SK-N-SH (cell line): ENCODE measurements at regions not wholly inside any gene's neighbourhood (a gene's known extent, or its start where the extent isn't known, plus 50 kb on each side); places are given as distances from the start of the nearest gene placed in this dataset.

Experiments
- CTCF ChIA-PET: fragments of 300-600, 350-600 bp; formaldehyde crosslinking; extraction: SDS; loops from one replicate; lab custom pipeline; 2021; lab: Yijun Ruan, JAX
- POLR2A ChIA-PET: fragments of 350-600 bp; sonication (Branson Sonifier 250); formaldehyde crosslinking; extraction: SDS; loops from one replicate; lab custom pipeline; 2020; ENCODE audit warnings: antibody characterized with exemption, inconsistent platforms; lab: Yijun Ruan, JAX
- DNase-seq: peaks from one replicate; pipeline ENCODE4 v3.0.0; 2012
- H2AFZ ChIP-seq: fragments of 200-600 bp; sonication (generic); 2 replicates; pipeline ENCODE4 v1.8.1; 2016; ENCODE audit warnings: antibody characterized with exemption, mild to moderate bottlenecking, low read depth
- H3F3A ChIP-seq: fragments of 200-600 bp; sonication (generic); replicated peaks from 2 replicates; pipeline ENCODE3; 2016; ENCODE audit warnings: antibody characterized with exemption, mild to moderate bottlenecking; ENCODE audit not compliant: insufficient read depth
- H3K27ac ChIP-seq, 2 experiments: fragments of 200-500 bp in 1 of 2; fragments of 200-600 bp in 1 of 2; sonication (Bioruptor generic) in 1 of 2; sonication (generic), shearing (Covaris generic) in 1 of 2; 2 replicates each; pipeline versions ENCODE4 v1.5.1 to v1.6.1; 2014 to 2016; ENCODE audit warnings: low read depth in 2 of 2, inconsistent platforms in 1 of 2, low read length in 1 of 2, mild to moderate bottlenecking in 1 of 2, mixed read lengths in 1 of 2
- H3K27me3 ChIP-seq: fragments of 200-600 bp; sonication (generic), shearing (Covaris generic); 2 replicates; pipeline ENCODE4 v1.6.1; 2016; ENCODE audit warnings: mixed run types; ENCODE audit not compliant: insufficient read depth
- H3K36me3 ChIP-seq, 2 experiments: fragments of 200-500 bp in 1 of 2; fragments of 200-600 bp in 1 of 2; sonication (Bioruptor generic) in 1 of 2; sonication (generic) in 1 of 2; replicated peaks in 1 of 2; 2 replicates each; pipeline versions ENCODE3 to v1.5.1; 2014 to 2016; ENCODE audit warnings: low read length in 1 of 2, mild to moderate bottlenecking in 1 of 2; ENCODE audit not compliant: insufficient read depth in 2 of 2, control insufficient read depth in 1 of 2
- H3K4me1 ChIP-seq, 2 experiments: fragments of 200-500 bp in 1 of 2; fragments of 200-600 bp in 1 of 2; sonication (Bioruptor generic) in 1 of 2; sonication (generic), shearing (Covaris generic) in 1 of 2; 2 replicates each; pipeline versions ENCODE4 v1.5.1 to v1.6.1; 2014 to 2016; ENCODE audit warnings: low read depth in 1 of 2, low read length in 1 of 2, mixed run types in 1 of 2; ENCODE audit not compliant: insufficient read depth in 2 of 2, control insufficient read depth in 1 of 2
- H3K4me2 ChIP-seq: fragments of 200-600 bp; sonication (generic), shearing (Covaris generic); 2 replicates; pipeline ENCODE4 v1.6.1; 2017; ENCODE audit warnings: mixed run types
- H3K4me3 ChIP-seq, 2 experiments: fragments of 200-500 bp in 1 of 2; fragments of 200-600 bp in 1 of 2; sonication (Bioruptor generic) in 1 of 2; sonication (generic), shearing (Covaris generic) in 1 of 2; 2 replicates each; pipeline versions ENCODE4 v1.5.1 to v1.8.1; 2014 to 2016; ENCODE audit warnings: low read depth in 2 of 2, inconsistent platforms in 1 of 2, low read length in 1 of 2, mild to moderate bottlenecking in 1 of 2, mixed read lengths in 1 of 2, moderate library complexity in 1 of 2
- H3K79me2 ChIP-seq: fragments of 200-600 bp; sonication (generic); 2 replicates; pipeline ENCODE4 v1.8.1; 2017; ENCODE audit warnings: mild to moderate bottlenecking; ENCODE audit not compliant: insufficient read depth
- H3K9ac ChIP-seq: fragments of 200-600 bp; sonication (generic); 2 replicates; pipeline ENCODE4 v1.6.1; 2017; ENCODE audit warnings: mixed run types
- H3K9me2 ChIP-seq: fragments of 200-600 bp; sonication (generic); 2 replicates; pipeline ENCODE4 v1.6.1; 2017; ENCODE audit warnings: mixed run types
- H3K9me3 ChIP-seq: fragments of 200-600 bp; sonication (generic); 2 replicates; pipeline ENCODE4 v1.6.1; 2017; ENCODE audit warnings: mixed run types, mild to moderate bottlenecking, moderate library complexity
- H4K20me1 ChIP-seq: fragments of 200-600 bp; sonication (generic); 2 replicates; pipeline ENCODE4 v1.6.1; 2017; ENCODE audit warnings: mild to moderate bottlenecking, mixed run types; ENCODE audit not compliant: insufficient read depth
- CHD2 ChIP-seq: fragments of 150-350 bp; IDR thresholded peaks from 2 replicates; pipeline ENCODE4 v1.6.1; 2018; ENCODE audit warnings: low read length; ENCODE audit not compliant: partially characterized antibody
- ELF1 ChIP-seq: IDR thresholded peaks from 2 replicates; pipeline ENCODE4 v1.4.0; 2012
- EZH2phosphoT487 ChIP-seq: fragments of 200-600 bp; sonication (generic); IDR thresholded peaks from 2 replicates; pipeline ENCODE4 v1.6.1; 2017; ENCODE audit warnings: low read depth, mixed run types, mild to moderate bottlenecking, antibody characterized with exemption, moderate library complexity, borderline replicate concordance
- FOSL2 ChIP-seq: IDR thresholded peaks from 2 replicates; pipeline ENCODE4 v1.4.0; 2012; ENCODE audit warnings: low read depth, mild to moderate bottlenecking, moderate library complexity, borderline replicate concordance
- FOXJ3 ChIP-seq: sonication (generic); formaldehyde crosslinking; IDR thresholded peaks from 2 replicates; pipeline ENCODE4 v1.5.1; 2020; ENCODE audit warnings: mild to moderate bottlenecking, missing genetic modification reagents
- JUND ChIP-seq: IDR thresholded peaks from 2 replicates; pipeline ENCODE4 v1.4.0; 2012
- MEF2A ChIP-seq: IDR thresholded peaks from 2 replicates; pipeline ENCODE4 v1.4.0; 2012; ENCODE audit warnings: low read depth, borderline replicate concordance
- MXI1 ChIP-seq: IDR thresholded peaks from 2 replicates; pipeline ENCODE4 v1.6.1; 2012; ENCODE audit warnings: mild to moderate bottlenecking, low read depth, low read length, improper control_type of control experiment
- NRF1 ChIP-seq: IDR thresholded peaks from 2 replicates; pipeline ENCODE4 v1.6.1; 2012; ENCODE audit warnings: low read depth, mild to moderate bottlenecking, low read length
- REST ChIP-seq: IDR thresholded peaks from 2 replicates; pipeline ENCODE4 v1.6.1; 2012; ENCODE audit warnings: mild to moderate bottlenecking, low read depth, low read length, moderate library complexity
- RFX5 ChIP-seq: IDR thresholded peaks from 2 replicates; pipeline ENCODE4 v1.6.1; 2012; ENCODE audit warnings: mild to moderate bottlenecking, improper control_type of control experiment, low read length
- SIN3A ChIP-seq: IDR thresholded peaks from 2 replicates; pipeline ENCODE4 v1.6.1; 2012; ENCODE audit warnings: low read depth, mild to moderate bottlenecking, low read length, moderate library complexity, borderline replicate concordance
- SMC3 ChIP-seq: IDR thresholded peaks from 2 replicates; pipeline ENCODE4 v1.6.1; 2012; ENCODE audit warnings: low read depth, low read length, improper control_type of control experiment
- TAF1 ChIP-seq: IDR thresholded peaks from 2 replicates; pipeline ENCODE4 v1.6.1; 2012; ENCODE audit warnings: low read depth, mild to moderate bottlenecking, low read length, moderate library complexity, borderline replicate concordance
- TCF12 ChIP-seq: IDR thresholded peaks from 2 replicates; pipeline ENCODE4 v1.4.0; 2012
- USF1 ChIP-seq: IDR thresholded peaks from 2 replicates; pipeline ENCODE4 v1.4.0; 2012; ENCODE audit warnings: low read depth, borderline replicate concordance
- YY1 ChIP-seq: IDR thresholded peaks from 2 replicates; pipeline ENCODE4 v1.4.0; 2012; ENCODE audit warnings: low read depth, mild to moderate bottlenecking
- ZBTB33 ChIP-seq: IDR thresholded peaks from 2 replicates; pipeline ENCODE4 v1.4.0; 2012; ENCODE audit warnings: low read depth, borderline replicate concordance
- TF ChIP-seq, protein P1 (sequence below): fragments of 200-600 bp; sonication (generic); IDR thresholded peaks from 2 replicates; pipeline ENCODE4 v1.6.1; 2017; ENCODE audit warnings: antibody characterized with exemption, mild to moderate bottlenecking, moderate library complexity

- TF ChIP-seq, protein P1, sequence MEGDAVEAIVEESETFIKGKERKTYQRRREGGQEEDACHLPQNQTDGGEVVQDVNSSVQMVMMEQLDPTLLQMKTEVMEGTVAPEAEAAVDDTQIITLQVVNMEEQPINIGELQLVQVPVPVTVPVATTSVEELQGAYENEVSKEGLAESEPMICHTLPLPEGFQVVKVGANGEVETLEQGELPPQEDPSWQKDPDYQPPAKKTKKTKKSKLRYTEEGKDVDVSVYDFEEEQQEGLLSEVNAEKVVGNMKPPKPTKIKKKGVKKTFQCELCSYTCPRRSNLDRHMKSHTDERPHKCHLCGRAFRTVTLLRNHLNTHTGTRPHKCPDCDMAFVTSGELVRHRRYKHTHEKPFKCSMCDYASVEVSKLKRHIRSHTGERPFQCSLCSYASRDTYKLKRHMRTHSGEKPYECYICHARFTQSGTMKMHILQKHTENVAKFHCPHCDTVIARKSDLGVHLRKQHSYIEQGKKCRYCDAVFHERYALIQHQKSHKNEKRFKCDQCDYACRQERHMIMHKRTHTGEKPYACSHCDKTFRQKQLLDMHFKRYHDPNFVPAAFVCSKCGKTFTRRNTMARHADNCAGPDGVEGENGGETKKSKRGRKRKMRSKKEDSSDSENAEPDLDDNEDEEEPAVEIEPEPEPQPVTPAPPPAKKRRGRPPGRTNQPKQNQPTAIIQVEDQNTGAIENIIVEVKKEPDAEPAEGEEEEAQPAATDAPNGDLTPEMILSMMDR = no peak
- TF ChIP-seq YY1 = no peak
- TF ChIP-seq SMC3 = no peak
- no peak for TF ChIP-seq TCF12
Measured at GRCh38 chr10:65041307-65041706, 1520.1 kb downstream of the REEP3 start (continued).

DNA sequence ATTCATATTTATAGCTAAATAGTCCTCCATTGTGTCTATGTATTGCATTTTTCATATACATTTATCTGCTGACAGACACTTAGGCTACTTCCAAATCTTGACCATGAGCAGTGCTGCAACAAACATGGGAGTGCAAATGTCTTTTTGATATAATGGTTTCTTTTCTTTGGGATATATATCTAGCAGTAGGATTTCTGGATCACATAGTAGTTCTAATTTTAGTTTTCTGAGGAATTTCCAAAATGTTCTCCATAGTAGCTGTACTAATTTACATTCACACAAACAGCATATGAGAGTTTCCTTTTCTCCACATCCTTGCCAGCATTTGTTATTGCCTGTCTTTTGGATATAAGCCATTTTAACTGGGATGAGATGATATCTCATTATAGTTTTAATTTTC, 1521.3 kb downstream of the REEP3 start:
- no peak for DNase-seq
- Histone ChIP-seq H3F3A (no peaks in the 10 kb centered on the region), H3K4me1 (no peaks in the 10 kb centered on the region), H3K79me2 (no peaks in the 10 kb centered on the region), H3K4me3 (no peak overlapping the region), H3K4me2 (no peak overlapping the region), H3K9me3 (no peaks in the 10 kb centered on the region), H3K36me3 (no peaks in the 10 kb centered on the region), H3K9ac (no peak overlapping the region), H3K27me3 (no peaks in the 10 kb centered on the region), H2AFZ (no peak overlapping the region), H3K27ac (no peak overlapping the region), H3K9me2 (no peaks in the 10 kb centered on the region), H4K20me1 (no peaks in the 10 kb centered on the region)
- POLR2A ChIA-PET = no interaction called here
- CTCF ChIA-PET = no interaction called here
- TF ChIP-seq TAF1 (no peak), NRF1 (no peak), MEF2A (no peak), CHD2 (no peak), SIN3A (no peak), MXI1 (no peak), ELF1 (no peak), RFX5 (no peak), JUND (no peak), FOSL2 (no peak), USF1 (no peak), ZBTB33 (no peak), FOXJ3 (CRISPR knock-in tag) (no peak), EZH2phosphoT487 (no peak), REST (no peak), YY1 (no peak)
